Esophagus muscularis mucosa (tissue), 4 donors: ENCODE measurements at regions not wholly inside any gene's neighbourhood (a gene's known extent, or its start where the extent isn't known, plus 50 kb on each side); places are given as distances from the start of the nearest gene placed in this dataset.
A peak's percentile ranks its signal among the peaks of the same experiment; 100 is the strongest.

ENCODE experiments used
- DNase-seq: peaks from one replicate; pipeline ENCODE4 v3.0.0-alpha.2; 2017; ENCODE audit errors: extremely low spot score
- H3K27ac ChIP-seq, 4 donors: fragments of 200-600 bp; sonication (generic); replicated peaks in 1 of 4; 1 replicate in 3 of 4; 2 replicates in 1 of 4; pipeline ENCODE4 v1.5.1; 2016 to 2019; ENCODE audit warnings: mild to moderate bottlenecking in 1 of 4
- H3K27me3 ChIP-seq, 4 donors: fragments of 200-600 bp; sonication (generic); one replicate each; pipeline versions ENCODE4 v1.5.1 to v1.6.0; 2016 to 2019
- H3K36me3 ChIP-seq, 4 donors: fragments of 200-600 bp; sonication (generic); one replicate each; pipeline ENCODE4 v1.5.1; 2016 to 2019
- H3K4me1 ChIP-seq, 4 donors: fragments of 200-600 bp; sonication (generic); one replicate each; pipeline ENCODE4 v1.5.1; 2016 to 2019
- H3K4me3 ChIP-seq, 4 donors: fragments of 200-600 bp; sonication (generic); 1 replicate in 2 of 4; 2 replicates in 2 of 4; pipeline ENCODE4 v1.5.1; 2016 to 2019; ENCODE audit warnings: mild to moderate bottlenecking in 4 of 4, moderate library complexity in 1 of 4
- H3K9me3 ChIP-seq, 4 donors: fragments of 200-600 bp; sonication (generic); 1 replicate in 3 of 4; 2 replicates in 1 of 4; pipeline ENCODE4 v1.5.1; 2016 to 2019
- EP300 ChIP-seq: sonication (generic); formaldehyde crosslinking; IDR thresholded peaks from one replicate; pipeline ENCODE4 v1.6.1; 2017; ENCODE audit warnings: antibody characterized with exemption
- POLR2A ChIP-seq: fragments of 450-650 bp; IDR thresholded peaks from one replicate; pipeline ENCODE4 v1.6.1; 2017; ENCODE audit warnings: antibody characterized with exemption, moderate library complexity, mild to moderate bottlenecking, low read depth
- POLR2AphosphoS5 ChIP-seq, 2 donors: sonication (generic); formaldehyde crosslinking; IDR thresholded peaks; one replicate each; pipeline ENCODE4 v1.6.1; 2017; ENCODE audit warnings: antibody characterized with exemption in 2 of 2
- WGBS: methylation state at CpG from one replicate; pipeline ENCODE4 v1.1.5; 2018; 5-methylcytosine and 5-hydroxymethylcytosine counted together
- intact Hi-C: fragments of 100-400 bp; cut with DNase I; formaldehyde crosslinking; loops from one replicate; pipeline ENCODE4 v1.15.1; 2023
- TF ChIP-seq, protein P1 (sequence below), 3 experiments: fragments of 200-600 bp in 2 of 3; fragments of 450-650 bp in 1 of 3; sonication (generic) in 2 of 3; IDR thresholded peaks; one replicate each; pipeline ENCODE4 v1.5.1; 2017 to 2019; ENCODE audit warnings: antibody characterized with exemption in 3 of 3, mild to moderate bottlenecking in 2 of 3, moderate library complexity in 1 of 3

- no peak for DNase-seq
- peaks cover 0 to 2% (median 0%) of the 10 kb centered on the region in 4 donors for H3K9me3 ChIP-seq
Observed at GRCh38 chr21:41643246-41643966, 123.4 kb downstream of the RIPK4 start.

DNA sequence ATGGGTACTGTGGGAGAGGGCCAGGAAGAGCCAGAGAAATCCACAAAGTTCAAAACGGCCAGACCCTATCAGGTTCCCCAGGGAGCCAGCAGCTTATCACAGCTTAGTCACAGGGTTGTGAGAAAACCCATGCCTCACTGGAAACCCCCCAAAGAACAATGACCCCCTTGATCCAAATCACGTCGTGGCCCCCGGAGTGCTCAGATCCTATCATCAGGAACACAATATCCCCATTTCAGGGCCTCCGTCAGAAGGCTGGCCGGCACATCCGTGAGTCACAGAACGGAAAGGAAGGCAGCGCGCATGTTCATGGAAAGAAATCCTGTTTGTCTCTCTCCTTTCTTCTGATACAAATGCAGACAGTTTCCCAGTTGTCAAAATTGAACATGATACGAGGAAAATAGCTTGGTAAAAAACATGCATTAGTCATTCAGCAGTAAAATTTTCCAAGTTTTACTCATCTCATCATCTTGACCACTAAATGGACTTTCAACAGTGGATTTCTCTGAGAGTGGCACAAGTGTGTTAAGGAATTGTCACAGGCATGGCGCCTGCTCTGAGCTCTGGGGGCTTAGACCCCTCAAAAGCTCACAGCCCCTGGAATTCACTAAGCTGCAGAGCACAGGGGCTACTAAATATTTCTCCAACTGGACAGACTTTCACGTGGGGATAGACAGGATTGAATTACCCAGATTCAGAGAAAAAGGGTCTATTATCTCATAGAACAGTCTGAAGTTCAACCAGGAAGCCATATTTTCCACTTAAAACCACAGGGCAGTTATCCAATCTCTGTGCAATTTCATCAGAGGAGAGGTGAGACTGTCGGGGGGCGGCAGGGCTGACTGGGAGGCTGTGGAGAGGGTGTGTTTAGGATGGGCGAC lies 124.8 kb downstream of the RIPK4 start:
- Histone ChIP-seq H3K36me3 (no peaks in the 10 kb centered on the region), H3K9me3 (peaks cover 0 to 7% (median 0%) of the 10 kb centered on the region in 4 donors), H3K4me3 (no peak overlapping the region), H3K4me1 (peaks cover 0 to 16% (median 7%) of the 10 kb centered on the region in 4 donors), H3K27ac (peak overlapping the region; percentile 55 to 77 (median 67)), H3K27me3 (peaks cover 0 to 19% (median 0%) of the 10 kb centered on the region in 4 donors)
- no peak for DNase-seq
- intact Hi-C loops = no loop called here
- TF ChIP-seq POLR2AphosphoS5 (IDR thresholded peaks at IDR 0.05) (peak; percentile 12 to 38), POLR2A (no peak)
- 42% methylated on average over 16 of the region's 16 CpGs for WGBS

More at GRCh38 chr21:41643246-41643966, 123.4 kb downstream of the RIPK4 start:
- intact Hi-C loops = no loop called here
- TF ChIP-seq, protein P1, sequence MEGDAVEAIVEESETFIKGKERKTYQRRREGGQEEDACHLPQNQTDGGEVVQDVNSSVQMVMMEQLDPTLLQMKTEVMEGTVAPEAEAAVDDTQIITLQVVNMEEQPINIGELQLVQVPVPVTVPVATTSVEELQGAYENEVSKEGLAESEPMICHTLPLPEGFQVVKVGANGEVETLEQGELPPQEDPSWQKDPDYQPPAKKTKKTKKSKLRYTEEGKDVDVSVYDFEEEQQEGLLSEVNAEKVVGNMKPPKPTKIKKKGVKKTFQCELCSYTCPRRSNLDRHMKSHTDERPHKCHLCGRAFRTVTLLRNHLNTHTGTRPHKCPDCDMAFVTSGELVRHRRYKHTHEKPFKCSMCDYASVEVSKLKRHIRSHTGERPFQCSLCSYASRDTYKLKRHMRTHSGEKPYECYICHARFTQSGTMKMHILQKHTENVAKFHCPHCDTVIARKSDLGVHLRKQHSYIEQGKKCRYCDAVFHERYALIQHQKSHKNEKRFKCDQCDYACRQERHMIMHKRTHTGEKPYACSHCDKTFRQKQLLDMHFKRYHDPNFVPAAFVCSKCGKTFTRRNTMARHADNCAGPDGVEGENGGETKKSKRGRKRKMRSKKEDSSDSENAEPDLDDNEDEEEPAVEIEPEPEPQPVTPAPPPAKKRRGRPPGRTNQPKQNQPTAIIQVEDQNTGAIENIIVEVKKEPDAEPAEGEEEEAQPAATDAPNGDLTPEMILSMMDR (IDR thresholded peaks at IDR 0.05) = no peak
- H3K4me1 ChIP-seq = peaks cover 0 to 16% (median 5%) of the 10 kb centered on the region in 4 donors
- 63% methylated on average over 10 of the region's 10 CpGs for WGBS
- H3K27me3 ChIP-seq = peaks cover 0 to 25% (median 0%) of the 10 kb centered on the region in 4 donors
- no peak overlapping the region for H3K4me3 ChIP-seq
- H3K36me3 ChIP-seq = no peaks in the 10 kb centered on the region
- H3K27ac ChIP-seq = peak overlapping the region; percentile 38 to 77 (median 67)

- 71% methylated on average over 3 of the region's 3 CpGs for WGBS
- Histone ChIP-seq H3K27me3 (peaks cover 0 to 19% (median 0%) of the 10 kb centered on the region in 4 donors), H3K27ac (peak overlapping the region; percentile 52 to 77 (median 62)), H3K9me3 (peaks cover 0 to 7% (median 0%) of the 10 kb centered on the region in 4 donors), H3K4me1 (peaks cover 0 to 16% (median 8%) of the 10 kb centered on the region in 4 donors), H3K36me3 (no peaks in the 10 kb centered on the region), H3K4me3 (no peak overlapping the region)
- TF ChIP-seq POLR2A (no peak), EP300 (no peak), POLR2AphosphoS5 (IDR thresholded peaks at IDR 0.05) (no peak)
- TF ChIP-seq, protein P1 (IDR thresholded peaks at IDR 0.05) = no peak
- intact Hi-C loops = no loop called here
- DNase-seq = no peak
Observed at GRCh38 chr21:41641510-41641815, 125.4 kb downstream of the RIPK4 start.

GRCh38 chr21:41640748-41641509 lies 125.9 kb downstream of the RIPK4 start:
- intact Hi-C loops = no loop called here
- no peak for DNase-seq
- 67% methylated on average over 6 of the region's 6 CpGs for WGBS

GRCh38 chr21:41639766-41640165 lies 127.1 kb downstream of the RIPK4 start:
- intact Hi-C loops = no loop called here

More at GRCh38 chr21:41640748-41641509, 125.9 kb downstream of the RIPK4 start:
- H3K36me3 ChIP-seq = no peaks in the 10 kb centered on the region
- no peak overlapping the region for H3K4me3 ChIP-seq
- no peak for TF ChIP-seq EP300
- peak in 1 of 2 donors; percentile 22 for TF ChIP-seq POLR2AphosphoS5 (IDR thresholded peaks at IDR 0.05)
- H3K4me1 ChIP-seq = peaks cover 0 to 16% (median 8%) of the 10 kb centered on the region in 4 donors
- H3K9me3 ChIP-seq = peaks cover 0 to 7% (median 0%) of the 10 kb centered on the region in 4 donors
- peak overlapping the region; percentile 52 to 77 (median 62) for H3K27ac ChIP-seq
- H3K27me3 ChIP-seq = peaks cover 0 to 16% (median 0%) of the 10 kb centered on the region in 4 donors

More at GRCh38 chr21:41639766-41640165, 127.1 kb downstream of the RIPK4 start:
- H3K36me3 ChIP-seq = no peaks in the 10 kb centered on the region
- H3K27me3 ChIP-seq = peaks cover 0 to 11% (median 0%) of the 10 kb centered on the region in 4 donors
- no peak overlapping the region for H3K4me3 ChIP-seq
- H3K9me3 ChIP-seq = peaks cover 0 to 7% (median 0%) of the 10 kb centered on the region in 4 donors
- TF ChIP-seq POLR2AphosphoS5 (IDR thresholded peaks at IDR 0.05) (no peak), EP300 (no peak), POLR2A (no peak)
- TF ChIP-seq, protein P1 (IDR thresholded peaks at IDR 0.05) = no peak
- H3K27ac ChIP-seq = no peak overlapping the region
- no peak for DNase-seq
- peaks cover 0 to 16% (median 8%) of the 10 kb centered on the region in 4 donors for H3K4me1 ChIP-seq
- WGBS = 97% methylated on average over 5 of the region's 5 CpGs
